ENCODE measurements at regions not wholly inside any gene's neighbourhood (a gene's known extent, or its start where the extent isn't known, plus 50 kb on each side); places are given as distances from the start of the nearest gene placed in this dataset.
A peak's percentile ranks its signal among the peaks of the same experiment; 100 is the strongest.
"Not testable (repeated sequence)": the region's sequence is repeated elsewhere in the genome, so short reads cannot be mapped to it uniquely, and the experiment has no call there.

DNA sequence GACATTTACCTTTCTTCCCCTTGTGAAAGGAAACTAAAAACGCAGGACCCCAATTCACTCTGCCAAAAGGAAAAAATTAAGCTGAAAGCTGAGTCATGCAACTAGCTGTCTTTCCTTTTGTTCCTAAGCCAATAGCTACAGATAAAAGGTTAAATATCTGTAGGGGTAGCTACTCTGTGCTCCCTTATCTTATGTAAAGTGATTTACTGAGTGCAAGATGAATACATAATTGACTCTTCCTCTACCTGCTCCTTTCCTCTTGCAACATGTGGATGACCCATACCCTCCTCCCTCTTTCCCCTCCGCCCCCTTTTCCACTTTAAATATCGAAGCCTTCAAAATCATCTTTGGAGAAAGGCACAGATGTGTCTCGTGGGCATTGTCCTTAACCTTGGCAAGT lies 68.0 kb upstream of the ZNF157 start:
- DNase-seq, result no peak

DNA sequence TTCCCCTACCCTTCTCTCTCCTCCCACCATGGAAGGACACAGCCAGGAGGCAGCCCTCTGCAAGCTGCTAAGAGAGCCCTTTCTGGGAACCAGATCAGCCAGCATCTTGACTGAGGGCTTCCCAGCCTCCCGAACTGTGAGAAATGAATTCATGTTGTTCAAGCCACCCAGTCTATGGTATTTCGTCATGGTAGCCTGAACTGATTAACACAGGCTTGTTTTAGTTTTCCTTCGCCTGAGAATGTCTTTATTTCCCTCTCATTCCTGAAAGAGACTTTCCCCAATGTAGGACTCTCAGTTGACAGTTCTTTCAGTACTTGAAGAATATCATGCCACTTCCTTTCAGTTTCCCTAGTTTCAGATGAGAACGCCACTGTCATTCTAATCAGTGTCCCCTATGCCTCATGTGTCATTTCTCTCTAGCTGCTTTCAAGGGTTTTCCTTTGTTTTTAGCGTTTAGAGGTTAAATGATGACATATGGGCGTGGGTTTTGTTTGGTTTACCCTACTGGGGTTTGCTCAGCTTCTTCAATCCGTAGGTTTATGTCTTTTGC lies 63.8 kb upstream of the ZNF157 start:
- not testable (repeated sequence) for DNase-seq

DNA sequence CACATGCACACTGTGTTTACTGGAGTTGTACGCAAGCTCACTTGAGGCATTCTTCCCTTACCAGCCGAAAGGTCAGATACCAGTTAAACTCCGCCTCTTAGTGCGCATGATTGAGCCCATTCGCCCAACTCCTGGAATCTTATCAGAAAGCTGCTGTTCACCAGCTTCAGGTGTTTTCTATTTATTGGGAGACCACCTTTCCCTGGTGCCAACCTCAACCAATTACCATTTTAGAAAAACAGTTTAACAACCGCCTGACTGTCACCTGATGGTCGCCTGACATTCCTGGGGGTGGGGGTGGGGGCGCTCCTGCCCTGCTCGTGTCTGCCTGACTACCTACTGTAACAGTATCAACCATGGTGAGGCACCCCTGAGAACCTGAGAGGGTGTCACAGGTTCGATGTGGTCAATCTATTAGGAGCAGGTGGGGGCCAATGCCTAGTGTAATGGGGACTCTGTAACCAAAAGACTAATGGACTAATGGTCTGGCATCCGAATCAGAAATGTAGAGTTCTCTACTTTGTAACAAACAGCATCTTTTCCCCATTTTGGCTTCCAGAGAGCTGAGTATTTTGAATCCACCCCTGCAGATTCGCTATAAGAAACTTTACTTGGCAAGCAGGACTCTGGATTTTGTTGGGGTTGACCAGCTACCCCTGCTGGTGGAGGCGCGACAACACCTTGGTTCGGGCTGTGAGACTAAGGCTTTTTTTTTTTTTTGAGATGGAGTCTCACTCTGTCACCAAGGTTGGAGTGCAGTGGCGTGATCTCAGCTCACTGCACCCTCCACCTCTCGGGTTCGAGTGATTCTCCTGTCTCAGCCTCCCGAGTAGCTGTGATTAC lies 58.2 kb upstream of the ZNF157 start:
- peak; percentile 41 for DNase-seq

DNA sequence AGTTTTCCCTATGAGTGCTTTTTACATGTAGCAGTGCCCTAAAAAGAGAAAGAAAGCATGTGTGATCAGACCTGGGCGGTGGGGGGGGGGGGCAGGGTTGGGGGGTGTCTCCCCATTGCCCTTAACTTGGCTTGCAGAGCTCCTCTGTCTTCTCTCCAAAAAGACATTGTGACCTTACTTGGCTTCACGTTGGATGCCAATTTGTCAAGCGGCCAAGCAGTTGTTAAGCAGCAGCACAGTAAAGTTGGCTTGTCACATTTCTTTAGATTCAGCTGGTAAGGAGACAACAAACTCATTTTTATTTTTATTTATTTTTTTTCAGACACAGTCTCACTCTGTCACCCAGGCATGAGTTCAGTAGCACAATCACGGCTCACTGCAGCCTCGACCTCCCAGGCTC lies 57.3 kb upstream of the ZNF157 start:
- no peak for DNase-seq

DNA sequence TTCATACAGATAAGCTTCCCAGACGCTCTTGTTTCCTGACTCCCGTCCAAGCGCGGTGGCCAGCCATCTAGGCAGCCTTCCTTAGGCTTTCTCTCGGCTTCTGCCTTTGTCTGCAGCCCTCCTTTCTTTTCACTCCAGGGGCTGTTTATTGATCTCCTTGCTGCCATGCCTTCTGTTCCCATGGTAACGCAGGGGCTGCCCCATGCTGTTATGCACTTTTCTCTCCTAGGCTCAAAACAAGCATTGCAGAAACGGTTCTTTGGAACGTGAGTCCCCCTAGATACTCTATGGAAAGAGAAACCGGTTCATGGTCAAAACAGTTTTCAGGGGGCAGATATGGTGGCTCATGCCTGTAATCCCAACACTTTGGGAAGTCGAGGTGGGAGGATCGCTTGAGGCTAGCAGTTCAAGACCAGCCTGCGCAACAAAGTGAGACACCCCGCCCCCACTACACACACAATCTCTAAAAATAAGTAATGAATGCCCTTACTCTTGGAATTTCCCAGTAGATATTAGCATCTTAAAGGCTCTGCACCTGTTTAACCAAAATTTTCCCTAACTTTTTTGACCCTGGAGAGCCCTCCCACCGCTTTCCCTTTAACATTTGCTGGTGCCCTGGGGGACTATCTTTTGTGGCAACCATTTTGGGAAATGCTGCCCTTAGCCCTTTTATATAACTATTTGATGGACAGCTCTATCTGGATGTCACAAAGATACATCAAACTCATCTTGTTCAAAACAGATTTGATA lies 53.9 kb upstream of the ZNF157 start:
- DNase-seq, result peak; percentile 78
